Skin epidermis (tissue), 12 donors: ENCODE measurements at regions not wholly inside any gene's neighbourhood (a gene's known extent, or its start where the extent isn't known, plus 50 kb on each side); places are given as distances from the start of the nearest gene placed in this dataset.
"Not testable (repeated sequence)": the region's sequence is repeated elsewhere in the genome, so short reads cannot be mapped to it uniquely, and the experiment has no call there.

Source experiments
- H3K27ac ChIP-seq, 21 experiments: fragments of 200-600 bp; sonication (generic) in 11 of 21; one replicate each; pipeline ENCODE4 v1.5.0; 2020; ENCODE audit warnings: mild to moderate bottlenecking in 3 of 21, inconsistent platforms in 2 of 21, moderate library complexity in 2 of 21
- H3K4me3 ChIP-seq, 7 experiments: fragments of 200-600 bp; sonication (generic) in 2 of 7; one replicate each; pipeline ENCODE4 v1.5.0; 2020; ENCODE audit warnings: inconsistent platforms in 2 of 7, mild to moderate bottlenecking in 2 of 7, moderate library complexity in 1 of 7

DNA sequence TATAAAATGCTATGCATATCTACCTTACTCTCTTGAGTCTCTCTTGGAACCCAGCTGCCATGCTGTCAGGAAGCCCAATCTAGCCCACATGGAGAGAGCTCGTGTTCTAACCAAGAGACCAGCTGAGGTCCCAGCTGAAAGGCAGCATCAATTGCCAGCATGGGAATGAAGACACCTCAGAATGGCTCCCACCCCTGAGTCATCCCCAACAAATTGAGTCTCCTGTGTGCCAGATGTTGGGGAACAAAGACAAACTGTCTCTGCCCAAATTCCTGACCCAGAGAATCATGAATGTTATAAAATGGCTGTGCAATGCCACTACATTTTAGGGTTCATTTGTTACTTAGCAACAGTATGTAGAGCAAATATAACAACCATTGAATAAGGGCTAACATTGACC, 105.2 kb upstream of the STX18 start:
- H3K4me3 ChIP-seq = no peak overlapping the region
- H3K27ac ChIP-seq = no peak overlapping the region

DNA sequence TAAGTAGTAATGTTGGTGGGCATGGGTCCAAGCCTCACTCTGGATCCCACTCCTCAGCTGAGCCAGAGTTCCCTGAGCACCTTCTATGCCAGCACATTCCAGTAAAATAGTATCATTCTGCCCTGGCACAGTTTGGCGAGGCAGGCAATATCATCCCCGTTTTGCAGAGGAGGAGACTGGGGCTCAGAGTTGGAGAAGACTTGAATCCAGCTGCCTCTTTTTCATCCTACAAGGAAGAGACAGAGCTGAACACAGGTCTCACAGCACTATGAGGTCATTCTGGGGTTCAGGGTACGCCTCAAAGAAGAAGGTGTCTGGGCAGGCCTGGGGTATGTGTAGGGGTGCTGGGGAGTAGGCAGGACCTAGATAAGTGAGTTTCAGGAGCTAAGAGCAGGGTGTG, 103.9 kb upstream of the STX18 start:
- Histone ChIP-seq H3K27ac (no peak overlapping the region), H3K4me3 (no peak overlapping the region)

- H3K27ac ChIP-seq, H3K4me3 ChIP-seq: not testable (repeated sequence)
Measured at GRCh38 chr4:4644277-4644676, 102.4 kb upstream of the STX18 start.

GRCh38 chr4:4643743-4644142, 101.9 kb upstream of the STX18 start:
- not testable (repeated sequence) for H3K4me3 ChIP-seq, H3K27ac ChIP-seq

GRCh38 chr4:4643306-4643705, 101.5 kb upstream of the STX18 start:
- Histone ChIP-seq H3K4me3 (no peak overlapping the region), H3K27ac (no peak overlapping the region)

- no peak overlapping the region for H3K4me3 ChIP-seq
- no peak overlapping the region for H3K27ac ChIP-seq
Measured at GRCh38 chr4:4642496-4643000, 100.7 kb upstream of the STX18 start.

DNA sequence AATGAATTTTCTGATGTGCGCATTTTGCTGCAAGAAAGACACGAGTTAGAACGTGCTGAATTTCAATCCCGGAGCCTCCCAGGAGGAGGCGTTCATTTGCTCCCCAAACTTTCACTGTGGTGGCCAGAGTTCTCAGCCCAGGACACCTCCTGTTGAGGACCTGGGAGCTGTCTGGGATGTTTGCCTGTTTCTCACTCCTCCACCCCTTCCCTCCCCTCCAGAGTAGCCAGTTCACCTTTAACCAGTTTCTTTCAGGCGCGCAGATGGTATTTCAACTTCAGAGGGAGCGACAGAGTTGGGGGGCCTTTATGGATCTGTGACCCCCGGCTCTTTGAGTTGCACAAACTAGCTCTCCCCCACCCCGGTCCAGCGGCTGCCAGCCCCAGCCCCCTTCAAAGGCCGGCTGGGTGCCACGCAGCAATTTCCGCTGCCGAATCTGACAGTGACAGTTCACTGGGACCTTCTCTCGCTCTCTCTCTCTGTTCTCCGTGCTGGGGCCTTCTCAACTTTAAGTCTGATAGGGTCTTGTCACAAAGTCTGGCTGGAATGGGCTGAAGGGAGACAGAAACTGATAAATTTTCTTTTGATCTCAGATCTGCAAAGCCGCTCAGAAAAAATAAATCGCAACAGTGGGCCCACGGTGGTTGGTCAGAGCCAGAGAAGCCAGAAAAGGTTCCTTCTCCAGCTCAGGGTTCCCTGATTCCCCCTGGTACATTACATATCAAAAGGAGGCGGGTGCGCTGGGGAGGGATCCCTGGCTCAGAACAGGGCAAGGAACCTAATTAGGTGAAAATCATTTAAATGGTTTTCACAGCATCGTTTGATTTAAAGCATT, 100.0 kb upstream of the STX18 start:
- no peak overlapping the region for H3K4me3 ChIP-seq
- H3K27ac ChIP-seq = no peak overlapping the region

GRCh38 chr4:4641254-4641653, 99.4 kb upstream of the STX18 start:
- Histone ChIP-seq H3K4me3 (no peak overlapping the region), H3K27ac (no peak overlapping the region)

GRCh38 chr4:4640692-4641091, 98.8 kb upstream of the STX18 start:
- no peak overlapping the region for H3K27ac ChIP-seq

DNA sequence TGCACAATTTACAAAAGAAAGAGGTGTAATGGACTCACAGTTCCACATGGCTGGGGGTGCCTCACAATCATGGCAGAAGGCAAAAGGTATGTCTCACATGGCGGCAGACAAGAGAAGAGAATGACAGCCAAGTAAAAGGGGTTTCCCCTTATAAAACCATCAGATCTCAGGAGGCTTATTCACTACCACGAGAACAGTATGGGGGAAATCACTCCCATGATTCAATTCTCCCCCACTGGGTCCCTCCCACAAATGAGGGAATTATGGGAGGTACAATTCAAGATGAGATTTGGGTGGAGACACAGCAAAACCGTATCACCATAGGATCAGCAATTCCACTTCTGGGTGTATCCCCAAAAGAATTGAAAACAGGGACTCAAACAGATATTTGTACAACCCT, 97.5 kb upstream of the STX18 start:
- H3K27ac ChIP-seq = no peak overlapping the region
- H3K4me3 ChIP-seq = no peak overlapping the region

More at GRCh38 chr4:4640692-4641091, 98.8 kb upstream of the STX18 start:
- no peak overlapping the region for H3K4me3 ChIP-seq

DNA sequence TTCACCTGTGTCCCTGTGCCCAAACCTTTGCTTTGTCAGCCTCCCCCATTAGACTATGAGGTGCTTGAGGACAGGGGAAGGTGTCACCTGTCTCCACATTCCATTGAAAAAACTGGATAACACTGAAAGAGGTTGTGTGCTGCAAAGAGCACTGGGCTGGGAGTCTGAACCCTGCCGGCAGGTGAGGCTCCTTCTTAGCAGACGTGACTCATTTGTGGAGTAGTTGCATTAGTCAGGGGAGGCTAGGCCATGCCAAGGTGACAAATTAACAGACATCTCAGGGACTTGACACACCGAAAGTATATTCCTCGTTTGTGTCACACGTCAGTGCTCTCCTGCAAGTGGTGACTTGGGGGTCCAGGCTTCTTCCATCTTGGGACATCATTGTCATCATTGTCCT, 95.9 kb upstream of the STX18 start:
- Histone ChIP-seq H3K4me3 (no peak overlapping the region), H3K27ac (no peak overlapping the region)

DNA sequence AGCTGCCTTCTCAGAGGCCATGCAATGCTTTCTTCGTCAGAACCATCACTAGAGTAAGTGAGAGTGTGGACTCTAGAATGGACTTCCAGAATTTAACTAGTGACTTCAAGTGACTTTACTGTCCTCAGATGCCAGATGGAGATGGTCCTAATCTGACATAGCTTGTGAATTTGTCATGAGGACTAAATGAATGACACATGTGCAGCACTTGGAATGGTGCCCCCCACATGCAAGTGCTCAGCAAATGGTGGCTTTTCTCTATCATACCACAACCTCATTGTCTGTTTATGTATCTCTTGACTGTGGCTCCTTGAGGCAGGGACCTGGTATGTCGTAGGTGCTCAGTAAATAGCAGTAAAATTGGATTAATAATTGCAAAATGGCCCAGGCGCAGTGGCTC, 91.6 kb upstream of the STX18 start:
- no peak overlapping the region for H3K4me3 ChIP-seq
- no peak overlapping the region for H3K27ac ChIP-seq

GRCh38 chr4:4631150-4631549, 89.3 kb upstream of the STX18 start:
- H3K27ac ChIP-seq = no peak overlapping the region
- H3K4me3 ChIP-seq = no peak overlapping the region

DNA sequence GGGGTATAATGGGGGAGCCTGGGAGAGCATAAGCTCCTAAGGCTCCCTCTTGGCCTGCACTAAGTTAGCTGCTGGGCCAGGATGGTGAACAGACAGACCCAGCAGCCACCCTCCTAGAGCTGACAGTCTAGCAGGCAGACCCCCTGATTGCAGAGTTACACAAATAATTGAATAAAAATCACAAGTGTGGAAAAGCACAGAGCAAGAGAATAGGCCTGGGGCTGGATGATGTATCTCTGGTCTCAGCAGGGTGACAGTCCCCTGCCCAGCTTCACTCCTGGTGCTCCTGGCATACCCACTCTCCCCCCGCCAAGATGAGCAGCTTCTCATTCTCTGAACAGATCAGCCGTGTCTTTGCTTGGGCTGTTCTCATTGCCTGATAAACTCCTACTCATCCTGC, 86.1 kb upstream of the STX18 start:
- Histone ChIP-seq H3K27ac (no peak overlapping the region), H3K4me3 (no peak overlapping the region)

- Histone ChIP-seq H3K4me3 (no peak overlapping the region), H3K27ac (no peak overlapping the region)
Measured at GRCh38 chr4:4627111-4627510, 85.3 kb upstream of the STX18 start.

GRCh38 chr4:4625488-4625887, 83.6 kb upstream of the STX18 start:
- H3K27ac ChIP-seq = no peak overlapping the region
- no peak overlapping the region for H3K4me3 ChIP-seq

DNA sequence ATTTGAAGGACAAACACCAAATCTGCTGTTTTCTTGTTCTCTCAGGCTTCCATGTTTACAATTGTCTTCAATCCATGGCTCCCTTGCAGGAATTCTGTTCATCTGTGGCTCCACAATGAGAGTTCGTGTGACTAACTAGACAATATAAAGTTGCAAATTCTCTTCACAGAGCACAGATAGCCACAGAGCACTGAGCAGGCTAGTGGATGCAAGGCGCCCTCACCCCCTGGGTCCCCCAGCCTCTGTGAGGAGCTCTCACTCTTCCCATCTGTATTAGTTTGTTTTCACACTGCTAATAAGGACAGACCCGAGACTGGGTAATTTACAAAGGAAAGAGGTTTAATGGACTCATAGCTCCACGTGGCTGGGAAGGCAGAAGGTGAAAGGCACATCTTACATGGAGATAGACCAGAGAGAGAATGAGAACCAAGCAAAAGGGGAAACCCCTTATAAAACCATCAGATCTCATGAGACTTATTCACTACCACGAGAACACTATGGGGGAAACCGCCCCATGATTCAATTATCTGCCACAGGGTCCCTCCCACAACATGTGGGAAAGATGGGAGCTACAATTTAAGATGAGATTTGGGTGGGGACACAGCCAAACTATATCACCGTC, 82.5 kb upstream of the STX18 start:
- Histone ChIP-seq H3K4me3 (no peak overlapping the region), H3K27ac (no peak overlapping the region)

- H3K4me3 ChIP-seq = no peak overlapping the region
- H3K27ac ChIP-seq = no peak overlapping the region
Measured at GRCh38 chr4:4619821-4620220, 78.0 kb upstream of the STX18 start.

DNA sequence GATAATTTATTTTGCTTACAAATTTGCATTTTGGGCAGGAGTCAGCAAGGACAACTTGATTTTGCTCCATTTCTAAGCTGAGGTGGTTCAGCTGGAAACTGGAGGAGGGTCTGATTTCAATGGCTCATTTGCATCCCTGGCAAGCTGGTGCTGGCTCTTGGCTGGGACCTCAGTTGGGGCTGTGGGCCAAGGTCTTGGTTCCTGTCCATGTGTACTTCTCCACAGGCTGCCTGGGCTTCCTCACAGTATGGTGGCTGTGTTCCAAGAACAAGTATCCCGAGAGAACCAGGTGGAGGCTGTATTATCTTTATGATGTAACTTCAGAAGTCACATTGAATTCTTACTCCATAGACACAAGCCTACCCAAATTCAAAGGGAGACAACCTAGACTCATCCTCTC, 77.0 kb upstream of the STX18 start:
- H3K27ac ChIP-seq = no peak overlapping the region
- no peak overlapping the region for H3K4me3 ChIP-seq

DNA sequence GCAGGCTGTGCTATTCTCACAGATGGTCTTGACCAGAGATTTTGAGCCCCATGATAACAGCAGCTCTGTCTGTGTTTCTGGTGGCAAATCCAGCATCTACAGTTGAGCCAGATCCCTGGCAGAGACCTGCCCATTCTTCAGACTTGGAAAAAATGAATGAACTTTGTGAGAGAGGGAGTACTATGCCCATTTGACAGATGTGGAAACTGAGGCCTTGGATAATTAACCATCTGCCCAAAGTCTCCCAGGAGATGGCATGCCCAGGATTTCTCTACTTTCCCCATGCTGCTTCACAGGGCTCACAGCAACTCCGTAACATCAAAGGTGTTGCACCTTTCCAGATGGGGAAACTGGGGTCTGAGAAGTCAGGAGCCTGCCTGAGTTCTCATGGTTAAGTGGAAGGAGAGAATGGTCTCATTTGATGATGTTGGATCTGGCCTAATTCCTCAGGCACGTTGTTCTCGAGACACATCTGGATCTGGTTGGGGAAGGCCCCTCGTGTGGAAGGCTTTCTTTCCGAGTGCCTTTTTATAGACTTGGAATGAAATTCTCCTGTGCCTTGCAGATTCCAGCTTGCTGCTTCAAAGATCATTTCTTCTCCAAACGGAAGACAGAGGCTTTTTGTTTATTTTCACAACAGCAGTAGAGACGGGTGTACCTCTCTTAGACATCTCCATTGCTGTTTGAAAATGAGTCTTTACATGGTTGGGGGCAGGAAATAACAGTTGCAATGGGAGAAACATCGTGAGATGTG, 73.3 kb upstream of the STX18 start:
- H3K4me3 ChIP-seq = no peak overlapping the region
- peak overlapping the region in 2 of 21 experiments; percentile 29 to 48 for H3K27ac ChIP-seq
